Mesenteric fat pad (tissue), 1 donor: ENCODE measurements at regions not wholly inside any gene's neighbourhood (a gene's known extent, or its start where the extent isn't known, plus 50 kb on each side); places are given as distances from the start of the nearest gene placed in this dataset.

ENCODE experiments used
- DNase-seq: peaks from one replicate; pipeline ENCODE4 v3.0.0-alpha.2; 2020; ENCODE audit warnings: low spot score
- donor health status: DM: yes; HTN: yes; CAD: no.

DNA sequence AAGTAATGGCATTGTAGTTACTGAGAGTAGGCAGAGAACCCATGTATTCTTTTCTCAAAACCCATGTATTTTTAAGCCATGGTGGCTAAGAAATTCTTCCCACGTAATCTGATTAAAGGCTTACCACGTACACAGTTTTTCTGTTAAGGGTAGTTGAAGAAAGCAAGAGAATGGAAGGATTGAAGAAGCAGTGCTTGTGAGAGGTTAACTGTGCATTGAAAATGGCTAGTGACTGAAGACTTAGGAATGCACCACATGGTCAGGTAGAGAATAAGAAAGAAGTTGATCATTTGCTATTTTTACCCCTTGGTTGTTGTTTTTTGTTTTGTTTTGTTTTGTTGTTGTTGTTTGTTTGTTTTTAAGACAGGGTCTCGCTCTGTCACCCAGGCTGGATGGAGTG lies 178.9 kb upstream of the SNX7 start:
- DNase-seq: no peak

DNA sequence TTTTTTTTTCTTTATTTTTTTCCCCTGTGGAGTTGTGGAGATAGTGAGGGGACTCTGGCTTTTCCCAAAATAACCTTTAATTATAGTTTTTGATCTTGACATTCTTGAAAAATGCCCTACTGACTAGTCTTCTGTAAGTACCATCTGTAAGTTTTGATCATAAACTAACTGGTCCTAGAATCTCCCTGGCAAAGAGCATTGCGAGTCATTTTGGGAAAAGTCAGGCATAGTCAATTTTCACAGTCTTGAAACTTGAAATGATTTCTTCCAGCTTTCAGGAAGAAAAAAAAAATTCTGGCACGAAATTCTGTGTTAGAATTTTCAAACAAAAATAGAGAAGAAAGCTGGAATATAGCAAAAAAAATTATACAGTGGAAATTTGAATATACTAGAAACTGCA lies 181.2 kb upstream of the SNX7 start:
- DNase-seq: no peak

DNA sequence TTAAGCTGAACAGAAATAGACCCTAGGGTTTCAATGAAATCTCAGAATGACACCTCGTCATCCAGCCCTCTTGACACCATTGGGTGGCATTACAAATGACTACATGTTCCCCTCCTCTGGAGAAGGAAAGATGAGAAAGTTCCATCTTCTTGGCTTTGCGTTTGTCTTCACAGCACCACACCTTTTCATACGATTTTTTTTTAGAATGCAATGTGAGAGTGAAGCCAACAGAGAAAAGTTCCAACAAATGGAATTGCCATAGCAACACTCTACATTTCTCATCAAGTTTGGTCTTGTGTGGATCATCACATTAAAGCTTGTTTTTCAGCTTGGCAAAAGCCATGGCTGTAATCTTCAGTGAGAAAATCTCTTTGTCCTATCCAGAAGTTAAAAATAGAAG lies 183.4 kb upstream of the SNX7 start:
- DNase-seq: no peak

DNA sequence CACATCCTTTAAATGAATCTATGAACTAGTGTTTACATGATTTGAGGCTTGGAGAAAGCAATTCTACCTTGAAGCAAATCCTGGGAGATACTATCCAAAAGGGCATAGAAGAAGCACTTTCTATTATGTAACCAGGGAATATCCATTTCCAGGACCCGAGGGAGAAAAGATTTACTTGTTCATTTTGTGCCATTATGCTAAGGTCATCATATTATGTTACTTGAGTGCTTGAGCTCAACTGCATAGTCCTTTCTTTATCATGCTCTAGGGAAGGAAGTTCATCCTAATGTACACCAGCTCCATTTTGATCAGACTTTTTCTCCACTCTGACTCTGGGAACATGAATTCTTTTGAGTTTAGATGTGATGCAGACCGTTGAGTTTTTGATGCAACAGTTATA lies 188.6 kb upstream of the SNX7 start:
- DNase-seq: no peak

DNA sequence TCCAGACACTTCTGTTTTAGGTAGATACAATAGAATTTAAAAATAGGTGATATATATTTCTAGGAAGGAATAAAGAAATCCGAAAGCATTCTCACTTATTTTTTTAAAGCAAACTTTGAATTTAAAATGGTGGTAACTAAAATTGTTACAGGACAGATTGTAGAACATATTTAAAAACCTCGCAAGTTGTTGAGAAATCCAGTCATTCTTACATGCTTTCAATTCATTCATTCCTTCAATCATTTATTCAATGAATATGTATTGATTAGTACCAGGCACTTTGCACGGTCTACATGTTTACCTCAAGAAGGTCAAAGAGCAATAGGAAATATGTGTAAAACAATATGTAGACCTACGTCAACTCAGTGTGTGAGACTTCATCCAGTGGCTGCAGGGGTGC lies 189.9 kb upstream of the SNX7 start:
- DNase-seq: no peak

DNA sequence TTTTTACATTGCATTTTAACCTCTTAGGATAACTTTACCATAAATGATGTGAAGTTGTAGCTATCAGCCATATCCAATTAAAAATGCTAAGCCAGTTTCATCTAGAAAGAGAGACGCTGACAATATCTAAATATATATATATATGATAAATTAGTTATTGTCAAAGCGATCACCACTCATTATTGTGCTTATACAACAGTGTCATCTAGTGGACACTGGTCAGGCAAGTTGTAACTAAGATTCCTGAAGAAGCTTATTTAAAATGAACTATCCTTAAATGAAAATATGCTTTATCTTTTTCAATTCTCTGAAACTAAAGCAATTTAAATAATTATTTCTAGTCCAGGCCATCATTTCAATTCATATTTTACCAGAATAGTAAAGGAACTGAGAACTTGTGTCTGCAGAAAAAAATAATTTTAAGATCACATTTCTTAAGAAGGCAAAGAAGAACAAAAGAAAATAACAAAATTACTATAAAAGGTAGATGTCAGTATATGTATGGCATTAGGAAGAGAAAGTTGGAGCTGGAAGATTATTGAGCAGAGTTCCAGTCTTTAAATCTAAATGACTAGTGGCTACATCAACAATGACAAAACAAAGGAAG lies 193.3 kb upstream of the SNX7 start:
- DNase-seq: no peak

DNA sequence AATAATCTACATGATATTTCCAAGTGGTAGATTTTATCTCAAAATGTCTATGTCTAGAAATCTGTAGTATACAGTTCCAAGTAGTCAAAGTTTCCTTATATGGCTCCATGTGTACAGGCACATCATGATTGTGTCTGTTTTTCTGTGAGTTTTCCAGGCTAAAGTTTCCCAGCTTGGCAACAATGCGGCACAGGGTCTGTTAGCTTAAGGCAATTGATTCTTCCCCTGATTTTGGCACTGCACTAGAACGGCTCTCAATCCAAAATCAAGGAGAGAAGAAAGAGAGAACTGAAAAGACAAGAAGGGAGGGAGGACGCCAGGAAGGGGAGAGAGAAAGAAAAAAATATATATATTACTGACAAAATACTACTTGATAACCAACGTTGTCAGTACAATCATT lies 193.9 kb upstream of the SNX7 start:
- no peak for DNase-seq

DNA sequence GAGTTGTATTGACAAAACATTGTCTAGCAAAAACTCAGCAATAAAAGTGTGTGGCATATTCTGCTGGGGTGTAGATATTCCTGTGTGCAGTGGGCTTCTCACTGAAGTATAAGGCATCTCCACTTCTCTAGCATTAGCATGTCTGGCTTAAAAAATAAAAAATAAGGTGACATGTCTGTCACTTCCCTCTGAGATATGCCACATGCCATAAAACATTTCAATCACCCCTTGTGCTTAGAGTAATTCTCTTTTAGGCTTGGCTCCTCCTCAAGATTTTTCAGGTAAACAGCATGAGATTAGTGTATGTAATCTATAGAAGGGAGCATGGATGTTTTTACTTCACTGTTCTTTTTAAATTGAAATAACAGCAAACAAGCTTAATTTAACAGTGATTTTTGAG lies 194.4 kb upstream of the SNX7 start:
- no peak for DNase-seq

DNA sequence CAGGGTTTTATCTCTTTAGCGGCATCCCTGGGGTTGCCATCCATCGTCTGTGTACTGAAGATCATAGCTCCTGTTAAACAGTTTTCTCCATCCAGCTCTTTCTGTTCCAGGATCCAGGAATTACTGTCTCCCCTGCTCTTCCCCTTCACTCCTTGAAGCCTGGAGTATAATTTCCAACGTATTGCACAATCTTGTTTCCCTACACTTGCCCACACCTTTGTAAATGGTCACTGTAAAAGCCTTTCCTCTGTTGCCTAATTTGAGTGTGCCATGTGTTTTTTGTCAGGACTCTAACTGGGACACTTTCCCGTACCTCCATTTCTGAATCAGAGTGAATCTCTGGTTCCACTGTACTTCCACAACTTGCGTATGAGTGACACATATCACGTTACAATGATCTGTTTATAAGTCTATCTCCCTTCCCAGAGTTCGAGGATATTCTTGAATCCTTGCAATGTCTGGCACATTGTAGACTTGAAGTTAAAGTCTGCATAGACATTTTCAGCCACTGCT lies 199.6 kb upstream of the SNX7 start:
- DNase-seq: no peak

DNA sequence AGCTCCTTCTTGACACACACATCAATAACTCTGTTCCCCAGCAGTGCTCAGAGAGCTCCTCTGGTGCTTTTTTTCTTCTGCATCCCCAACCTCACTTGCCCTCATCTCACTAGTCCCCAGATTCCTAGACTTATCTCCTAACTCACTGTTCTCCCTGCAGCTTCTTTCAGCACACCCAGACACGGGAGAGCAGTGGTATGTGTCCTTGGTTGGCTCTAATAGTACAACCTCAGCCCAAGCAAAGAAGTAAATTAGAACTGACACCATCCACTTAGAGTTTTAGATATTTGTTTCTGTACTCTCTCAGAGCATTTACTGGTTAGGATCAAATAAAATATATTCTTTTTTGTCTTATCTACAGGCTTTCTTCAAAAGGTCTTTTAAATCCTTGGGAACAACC lies 201.4 kb upstream of the SNX7 start:
- no peak for DNase-seq

DNA sequence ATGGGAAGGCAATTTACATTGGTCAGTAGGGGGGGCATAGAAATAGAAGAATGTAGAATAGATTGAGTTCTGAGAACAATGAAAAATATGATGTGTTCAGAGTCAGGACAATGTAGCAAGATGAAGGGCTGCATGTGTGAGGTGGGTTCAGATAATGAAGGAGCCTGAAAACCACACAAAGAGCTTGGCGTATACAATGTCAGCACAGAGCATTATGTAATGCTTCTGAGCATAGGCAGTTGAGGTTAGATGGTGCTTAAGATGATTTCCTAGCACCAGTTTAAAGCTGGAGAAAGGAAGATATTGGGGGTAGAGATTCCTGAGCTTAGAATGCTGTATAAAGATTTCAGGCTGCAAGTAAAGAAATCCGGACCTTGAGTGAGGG lies 202.0 kb upstream of the SNX7 start:
- DNase-seq: no peak

DNA sequence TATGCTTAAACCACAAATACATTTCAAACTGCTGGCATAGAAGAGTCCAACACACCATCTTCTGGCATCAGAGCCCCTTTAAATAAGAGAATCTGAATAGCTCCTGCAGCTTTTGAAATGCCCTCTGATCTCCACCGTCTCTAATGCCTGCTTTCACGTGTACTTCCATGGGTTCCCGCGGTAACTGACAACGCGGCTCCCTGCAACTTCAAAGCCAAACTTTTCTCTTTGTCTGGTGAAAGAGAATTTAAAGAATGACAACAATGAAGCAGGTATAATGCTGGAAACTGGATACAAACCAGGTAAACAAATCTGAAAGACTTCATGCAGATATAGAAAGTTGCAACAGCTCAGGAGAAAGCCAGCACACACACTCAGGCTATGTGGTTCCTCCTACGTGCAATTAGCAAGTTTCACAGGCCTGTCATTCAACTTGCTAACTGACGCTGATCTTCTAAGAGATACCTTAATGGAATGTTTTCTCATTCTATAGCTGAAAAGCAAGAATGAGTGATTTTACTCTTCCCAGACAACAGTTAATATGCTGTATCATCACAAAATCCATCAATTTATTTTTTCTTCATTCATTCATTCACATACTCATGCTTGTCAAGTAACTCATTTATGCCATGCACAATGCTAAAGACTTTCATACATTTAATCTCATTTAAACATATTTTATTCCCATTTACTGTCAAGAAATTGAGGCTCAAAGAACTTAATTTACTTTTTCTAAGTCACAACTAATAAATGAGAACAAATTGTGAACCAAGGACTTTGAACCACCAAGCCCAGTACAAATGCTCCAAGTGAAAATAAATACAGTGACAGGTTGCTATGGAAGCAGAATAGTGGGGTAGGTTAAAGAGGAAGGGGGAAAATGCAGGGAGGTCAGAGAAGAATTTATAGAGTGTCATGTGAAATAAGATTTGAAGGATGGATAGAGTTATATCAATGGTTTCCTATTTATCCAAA lies 202.7 kb upstream of the SNX7 start:
- DNase-seq: no peak

DNA sequence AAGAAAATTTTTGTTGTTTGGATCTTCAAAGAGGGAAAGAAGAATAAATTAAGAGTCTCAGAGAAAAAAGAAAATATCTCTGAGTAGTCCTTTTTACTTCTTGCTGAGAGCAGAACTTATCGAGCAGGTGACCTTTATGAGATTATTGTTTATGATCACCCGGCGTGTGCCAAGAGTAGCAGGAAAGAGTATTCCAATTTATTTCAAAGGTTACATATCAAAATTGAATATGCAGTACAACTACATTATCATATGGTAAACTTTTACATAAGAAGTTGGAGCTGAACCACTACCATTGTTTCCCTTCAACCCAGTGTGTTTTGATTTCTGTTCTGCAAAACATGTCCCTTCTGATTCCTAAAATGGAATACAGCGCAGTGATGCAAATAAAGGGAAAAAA lies 204.3 kb upstream of the SNX7 start:
- no peak for DNase-seq

DNA sequence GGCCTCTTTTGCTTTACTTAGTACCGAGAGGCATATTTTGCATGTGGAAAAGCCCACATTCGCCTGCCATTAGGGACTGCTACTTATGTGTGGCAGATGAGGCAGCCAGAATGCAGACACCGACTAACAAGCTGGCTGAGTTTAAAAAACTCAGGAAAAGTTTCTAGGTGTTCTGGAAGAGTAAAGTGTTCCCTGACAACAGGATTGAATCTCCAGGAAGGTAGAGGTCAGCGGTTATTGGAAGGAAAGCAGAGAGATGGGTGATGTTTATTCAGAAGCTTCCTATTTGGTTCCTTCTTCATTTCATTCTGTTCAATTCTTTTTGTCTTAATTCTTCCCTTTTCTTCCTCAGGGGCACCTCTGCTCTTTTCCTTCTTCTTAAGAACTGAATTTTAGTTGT lies 206.9 kb upstream of the SNX7 start:
- DNase-seq: no peak

DNA sequence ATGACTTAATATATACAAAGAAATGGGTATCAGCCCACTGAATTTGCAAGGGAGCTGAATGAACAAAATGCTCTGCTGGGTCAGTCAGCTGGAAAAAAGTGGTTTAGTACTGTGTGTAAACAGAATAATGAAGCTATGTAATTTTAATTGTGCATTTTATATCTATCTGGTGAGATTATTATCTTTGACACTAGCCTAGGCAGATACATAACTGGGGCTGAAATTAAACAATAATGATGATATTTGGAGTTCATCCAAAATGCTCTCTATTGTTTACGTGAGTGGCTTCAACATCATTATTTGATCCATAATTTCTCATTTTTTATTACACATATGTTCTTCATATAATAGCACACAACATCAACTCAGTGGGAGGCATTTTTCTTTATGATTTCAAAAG lies 208.5 kb upstream of the SNX7 start:
- DNase-seq: no peak

DNA sequence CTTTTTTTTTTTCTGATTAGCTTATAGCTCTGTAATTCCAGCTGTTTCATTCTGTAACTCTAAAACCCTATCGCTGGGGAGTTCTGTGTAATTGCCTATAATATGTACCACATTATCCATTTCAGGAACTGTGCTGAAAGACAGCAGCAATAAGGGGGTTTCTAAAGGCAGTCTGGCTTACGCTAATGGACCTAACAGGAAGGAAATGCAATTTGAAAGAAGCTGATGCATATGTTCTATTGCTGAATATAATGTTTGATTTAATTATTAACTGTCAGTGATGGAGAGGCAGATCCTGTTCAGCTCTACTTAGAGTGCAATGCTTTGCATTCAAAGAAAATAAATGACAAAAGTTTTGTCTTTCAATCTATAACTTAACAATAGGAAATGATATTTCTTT lies 209.4 kb upstream of the SNX7 start:
- no peak for DNase-seq

DNA sequence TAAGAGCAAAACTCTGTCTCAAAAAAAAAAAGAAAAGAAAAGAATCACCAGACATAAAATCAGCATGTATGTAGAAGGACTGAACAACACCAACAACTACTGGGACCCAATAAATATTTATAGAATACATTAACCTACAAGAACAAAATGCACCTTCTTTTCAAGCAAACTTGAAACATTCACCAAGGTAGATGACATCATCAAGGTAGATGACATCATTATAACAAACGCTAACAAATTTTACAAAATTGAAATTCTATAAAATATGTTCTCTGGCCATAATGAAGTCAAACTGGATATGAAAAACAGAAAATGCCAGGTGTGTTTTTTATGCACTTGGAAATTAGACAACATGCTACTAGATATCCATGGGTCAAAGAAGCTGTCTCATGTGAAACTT lies 220.2 kb upstream of the SNX7 start:
- DNase-seq: no peak

DNA sequence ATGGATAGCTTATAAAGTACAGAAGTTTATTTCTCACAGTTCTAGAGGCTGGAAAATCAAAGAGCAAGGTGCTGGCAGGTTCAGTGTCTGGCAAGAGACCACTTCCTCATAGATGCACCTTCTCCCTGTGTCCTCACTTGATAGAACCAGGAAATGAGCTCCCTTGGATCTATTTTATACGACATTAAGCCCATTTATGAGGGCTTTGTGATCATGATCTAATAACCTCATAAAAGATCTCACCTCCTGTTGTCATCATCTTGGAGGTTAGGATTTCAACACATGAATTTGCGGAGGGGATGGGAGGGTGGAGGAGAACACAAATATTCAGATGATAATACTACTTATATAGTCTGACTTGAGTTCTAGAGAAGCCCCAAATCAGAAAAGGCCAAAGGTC lies 222.1 kb upstream of the SNX7 start:
- DNase-seq: no peak

DNA sequence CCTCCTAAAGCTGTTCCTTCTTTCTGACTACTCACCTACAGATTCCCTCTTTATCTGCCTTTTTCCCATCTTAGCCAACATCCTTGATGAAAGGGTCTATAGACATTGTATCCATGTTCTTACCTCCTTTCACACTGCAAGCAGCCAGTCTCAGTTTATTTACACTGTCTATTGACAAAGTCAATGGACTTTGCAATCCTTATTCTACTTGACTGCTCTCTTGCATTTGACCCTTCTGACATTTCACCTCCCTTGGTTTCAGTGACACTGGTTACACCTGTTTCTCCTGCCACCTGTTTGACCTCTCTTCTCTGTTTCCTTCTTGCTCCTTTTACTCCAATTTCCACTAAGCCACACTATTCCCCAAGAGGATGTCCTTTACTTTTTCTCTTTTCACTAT lies 224.0 kb upstream of the SNX7 start:
- no peak for DNase-seq

DNA sequence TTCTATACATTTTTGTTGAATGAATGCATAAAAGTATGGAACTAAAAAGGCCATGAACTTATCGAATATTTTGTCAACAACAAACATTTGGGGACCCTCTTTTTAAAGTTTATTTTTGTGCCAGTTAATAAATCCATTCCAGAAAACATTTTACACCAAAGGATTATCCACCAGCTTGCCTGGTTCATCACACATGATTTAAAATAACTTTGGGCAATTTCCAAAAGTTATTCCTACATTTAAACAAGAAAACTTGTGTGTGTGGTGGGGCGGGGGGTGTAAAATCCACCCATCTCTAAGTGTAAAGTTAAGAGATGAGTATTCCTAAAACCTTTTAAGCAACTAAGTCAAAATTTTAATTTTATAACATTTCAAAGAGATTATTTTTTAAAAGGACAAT lies 224.5 kb upstream of the SNX7 start:
- no peak for DNase-seq

DNA sequence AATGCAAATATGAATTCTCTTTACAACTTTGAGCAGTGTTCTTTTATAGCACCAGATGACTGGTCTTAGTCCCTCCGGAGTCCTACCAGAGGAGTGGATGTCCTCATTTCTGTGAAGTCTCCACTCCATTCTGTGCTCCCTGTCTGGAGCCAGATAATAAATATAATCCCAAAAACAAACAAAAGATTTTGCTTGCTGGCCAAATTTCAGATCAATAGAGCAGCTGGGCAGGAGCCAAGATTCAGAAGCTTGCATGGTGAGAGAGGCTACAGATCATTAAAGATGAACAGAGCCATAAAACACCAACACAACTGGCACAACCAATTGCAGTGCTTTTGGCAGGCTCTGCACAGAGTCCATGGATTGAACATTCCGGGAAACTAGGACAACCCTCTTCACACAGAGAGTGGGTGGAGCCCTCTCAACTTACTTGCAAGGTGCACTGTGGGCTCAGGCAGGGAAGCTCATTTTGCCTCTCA lies 231.5 kb upstream of the SNX7 start:
- DNase-seq: no peak

DNA sequence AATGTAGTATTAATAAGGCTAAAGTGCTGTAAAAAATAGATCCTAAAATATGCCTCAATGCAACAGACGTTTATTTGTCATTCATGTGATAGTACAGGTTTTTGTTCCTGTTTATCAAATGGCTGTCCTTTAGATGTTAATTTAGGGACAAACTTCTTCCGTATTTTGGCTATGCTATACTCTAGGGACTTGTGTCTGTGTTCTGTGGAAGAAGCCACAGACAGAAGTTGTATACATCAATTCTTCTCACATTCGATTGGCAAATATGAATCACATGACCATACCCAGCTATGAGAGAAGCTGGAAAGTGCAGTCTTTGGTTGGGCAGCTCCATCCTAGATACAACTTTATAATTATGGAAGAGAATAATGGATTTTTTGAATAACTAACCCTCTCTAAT lies 232.7 kb upstream of the SNX7 start:
- no peak for DNase-seq

DNA sequence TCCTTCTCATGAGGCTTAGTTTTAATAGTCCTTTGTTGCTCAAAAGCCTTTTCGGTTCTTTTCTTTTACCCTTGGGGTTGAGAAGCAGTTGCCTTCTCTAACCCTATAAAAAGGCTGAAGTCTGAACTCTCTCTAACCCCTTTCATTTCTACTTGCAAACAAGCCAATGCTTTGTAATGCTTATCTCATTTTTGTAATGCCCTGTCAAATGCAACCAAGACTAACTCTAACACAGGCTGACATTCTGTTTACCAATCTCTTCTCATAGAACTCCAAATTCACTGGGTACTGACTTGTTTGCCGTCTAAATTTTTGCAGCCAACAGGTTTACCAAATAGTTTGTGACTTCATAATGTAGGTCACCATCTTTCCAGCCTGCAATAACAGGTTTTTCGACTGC lies 233.9 kb upstream of the SNX7 start:
- no peak for DNase-seq
